ENCODE measurements at regions not wholly inside any gene's neighbourhood (a gene's known extent, or its start where the extent isn't known, plus 50 kb on each side); places are given as distances from the start of the nearest gene placed in this dataset.

DNA sequence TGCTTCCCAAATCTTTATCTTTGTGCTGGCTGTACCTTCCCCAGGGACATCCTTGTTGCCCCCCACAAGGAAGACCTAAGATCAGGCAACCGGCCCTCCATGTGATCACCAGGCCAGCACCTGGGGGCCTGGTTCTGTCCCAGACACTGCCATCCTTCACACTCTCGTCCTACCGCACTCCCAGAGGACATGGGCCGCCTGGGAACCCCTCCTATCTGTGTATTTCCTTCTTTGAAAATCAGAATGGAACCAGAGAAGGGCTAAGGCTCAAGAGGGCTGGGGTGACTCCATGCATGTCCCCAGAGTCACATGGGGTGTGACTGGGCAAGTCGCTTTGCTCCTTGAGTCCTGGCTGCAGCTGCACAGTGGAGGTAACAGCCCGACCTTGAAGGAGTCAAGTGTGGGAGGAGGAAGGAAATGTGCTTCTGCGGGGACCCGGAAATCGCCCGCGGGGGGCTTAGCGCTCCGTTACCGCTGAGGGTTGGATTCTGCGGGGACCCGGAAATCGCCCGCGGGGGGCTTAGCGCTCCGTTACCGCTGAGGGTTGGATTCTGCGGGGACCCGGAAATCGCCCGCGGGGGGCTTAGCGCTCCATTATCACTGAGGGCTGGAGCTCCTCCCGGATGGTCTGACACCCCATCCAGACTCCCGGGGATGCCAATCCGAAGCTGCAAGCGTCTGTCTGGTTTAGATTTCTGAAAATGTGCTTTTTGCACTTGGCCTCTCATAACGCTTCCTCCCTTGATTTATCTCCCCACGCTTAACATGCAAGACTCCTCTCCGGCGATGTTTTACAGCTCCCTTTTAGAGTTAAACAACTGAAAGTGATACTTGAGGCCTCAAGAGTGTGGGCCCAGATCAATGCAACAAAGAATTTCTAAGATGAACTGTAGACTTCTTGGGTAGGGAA is 278.9 kb downstream of the NPHP4 start:
- no peak for DNase-seq

DNA sequence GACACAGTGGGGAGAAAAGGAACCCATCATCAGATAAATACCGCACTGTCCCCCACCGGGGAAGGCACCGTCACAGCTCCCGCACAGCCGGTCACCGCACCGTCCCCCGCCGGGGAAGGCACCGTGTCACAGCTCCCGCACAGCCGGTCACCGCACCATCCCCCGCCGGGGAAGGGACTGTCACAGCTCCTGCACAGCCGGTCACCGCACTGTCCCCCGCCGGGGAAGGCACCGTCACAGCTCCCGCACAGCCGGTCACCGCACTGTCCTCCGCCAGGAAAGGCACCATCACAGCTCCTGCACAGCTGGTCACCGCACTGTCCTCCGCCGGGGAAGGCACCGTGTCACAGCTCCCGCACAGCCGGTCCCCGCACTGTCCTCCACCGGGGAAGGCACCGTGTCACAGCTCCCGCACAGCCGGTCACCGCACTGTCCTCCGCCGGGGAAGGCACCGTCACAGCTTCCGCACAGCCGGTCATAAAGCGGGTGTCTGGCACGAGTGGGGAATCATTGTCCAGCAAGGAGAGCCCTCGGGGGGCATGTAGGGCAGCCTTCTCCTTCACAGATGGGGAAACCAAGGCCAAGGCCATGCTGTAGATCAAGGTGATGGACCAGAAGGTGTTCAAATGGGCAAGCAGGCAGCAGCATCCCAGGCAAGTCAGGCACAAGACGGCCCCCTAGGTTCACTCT is 280.1 kb downstream of the NPHP4 start:
- DNase-seq: no peak

DNA sequence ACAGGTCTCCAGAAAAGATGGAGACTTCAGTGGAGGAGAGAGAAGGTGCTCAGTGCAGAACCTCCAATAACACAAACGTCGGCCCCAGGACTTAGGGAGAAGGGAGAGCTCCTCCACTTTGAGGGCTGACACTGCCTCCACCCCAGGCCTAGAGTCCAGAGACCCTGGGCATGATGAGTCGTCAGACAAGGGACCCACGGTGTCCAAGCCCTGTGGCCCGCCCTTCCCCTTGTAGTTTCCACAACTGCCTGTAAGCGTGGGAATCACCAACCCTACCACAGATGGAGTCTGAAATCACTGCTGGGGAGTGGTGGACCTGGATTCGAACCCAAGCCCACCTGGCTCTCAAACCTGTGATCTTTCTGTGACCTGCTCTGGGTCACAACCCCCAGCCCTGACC is 281.1 kb downstream of the NPHP4 start:
- no peak for DNase-seq

DNA sequence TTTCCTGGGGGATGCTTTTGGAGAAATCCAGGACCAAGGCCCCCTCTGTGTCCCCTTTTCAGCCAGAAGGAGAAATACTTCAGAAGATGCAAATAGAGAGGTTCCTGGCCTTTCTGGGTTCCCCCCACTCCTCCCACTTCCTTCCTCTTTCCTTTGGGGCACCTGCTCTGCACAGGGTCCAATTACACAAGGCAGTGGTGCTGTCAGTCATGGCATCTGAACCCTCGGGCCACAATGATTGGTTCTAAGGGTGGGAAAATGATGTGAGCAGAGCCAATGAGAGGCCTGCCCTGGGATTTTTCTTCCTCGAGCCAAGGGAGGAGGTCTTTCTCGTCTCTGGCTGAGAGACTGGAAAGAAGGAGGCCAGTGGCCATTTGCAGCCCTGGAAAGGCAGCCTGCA is 282.2 kb downstream of the NPHP4 start:
- no peak for DNase-seq

DNA sequence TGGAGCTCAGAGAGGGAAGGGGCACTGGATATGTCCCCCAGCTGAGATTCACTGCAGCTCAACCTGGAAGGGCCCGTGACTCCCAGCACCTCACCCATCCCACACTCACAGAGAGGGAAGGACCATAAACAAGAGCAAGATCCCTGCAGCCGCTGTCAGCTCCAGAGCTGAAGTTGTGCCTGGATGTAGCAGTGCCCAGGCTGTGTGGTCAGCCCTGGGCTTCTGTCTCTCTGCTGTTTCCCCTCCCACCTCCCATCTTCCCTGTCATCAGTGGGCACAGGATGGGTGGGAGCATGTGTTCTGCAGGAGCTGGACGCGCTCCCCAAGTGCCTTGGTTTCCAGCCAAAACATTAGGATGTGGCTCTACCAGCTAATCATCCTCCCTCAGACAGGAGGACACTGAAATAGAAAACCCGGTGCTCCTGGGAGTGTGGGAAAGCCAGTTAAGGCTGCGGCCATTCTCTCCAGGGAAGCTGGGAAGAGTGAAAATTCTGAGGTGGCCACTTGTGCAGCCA is 282.7 kb downstream of the NPHP4 start:
- DNase-seq: no peak

DNA sequence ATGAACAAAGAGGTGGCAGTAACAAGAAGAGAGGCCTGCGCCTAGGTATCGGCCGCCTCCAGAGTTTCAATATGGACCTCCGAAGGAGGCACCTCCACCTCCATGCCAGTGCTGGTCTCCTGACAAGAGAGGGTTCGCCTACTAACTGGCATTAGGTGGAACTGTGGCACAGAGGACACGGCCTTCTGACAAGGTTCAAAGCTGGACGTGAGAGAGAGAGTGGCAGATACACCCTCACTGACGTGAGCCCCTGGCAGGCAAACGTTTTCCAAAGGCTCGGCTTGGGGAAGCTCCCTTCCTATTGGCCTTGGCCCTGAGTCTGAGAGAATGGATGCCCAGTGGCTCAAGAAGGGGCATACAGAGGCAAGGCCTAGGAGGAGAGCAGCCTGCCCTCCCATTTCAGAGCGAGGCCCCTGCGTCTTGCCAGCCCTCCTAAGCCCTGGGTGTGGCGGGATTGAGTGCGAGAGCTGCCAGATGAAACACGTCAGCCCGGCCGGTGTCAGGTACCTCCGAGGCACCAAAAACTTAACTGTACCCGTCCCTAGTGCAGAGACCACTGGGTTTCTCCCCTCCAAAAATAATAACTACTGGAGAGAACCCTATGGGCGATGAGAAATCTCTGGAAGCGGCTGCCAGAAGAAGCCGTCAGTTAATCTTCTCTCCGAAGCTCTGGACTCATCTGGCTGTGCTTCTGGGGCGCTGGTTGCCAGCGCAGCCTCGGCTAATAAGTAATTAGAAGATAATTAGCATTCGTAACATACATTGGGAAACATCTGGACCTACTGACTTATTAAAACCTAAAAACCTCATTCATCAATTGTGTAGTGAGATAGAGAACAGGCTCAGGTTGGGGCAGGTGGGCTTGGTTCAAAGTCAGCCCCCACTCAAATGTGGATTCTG is 283.6 kb downstream of the NPHP4 start:
- DNase-seq: no peak

DNA sequence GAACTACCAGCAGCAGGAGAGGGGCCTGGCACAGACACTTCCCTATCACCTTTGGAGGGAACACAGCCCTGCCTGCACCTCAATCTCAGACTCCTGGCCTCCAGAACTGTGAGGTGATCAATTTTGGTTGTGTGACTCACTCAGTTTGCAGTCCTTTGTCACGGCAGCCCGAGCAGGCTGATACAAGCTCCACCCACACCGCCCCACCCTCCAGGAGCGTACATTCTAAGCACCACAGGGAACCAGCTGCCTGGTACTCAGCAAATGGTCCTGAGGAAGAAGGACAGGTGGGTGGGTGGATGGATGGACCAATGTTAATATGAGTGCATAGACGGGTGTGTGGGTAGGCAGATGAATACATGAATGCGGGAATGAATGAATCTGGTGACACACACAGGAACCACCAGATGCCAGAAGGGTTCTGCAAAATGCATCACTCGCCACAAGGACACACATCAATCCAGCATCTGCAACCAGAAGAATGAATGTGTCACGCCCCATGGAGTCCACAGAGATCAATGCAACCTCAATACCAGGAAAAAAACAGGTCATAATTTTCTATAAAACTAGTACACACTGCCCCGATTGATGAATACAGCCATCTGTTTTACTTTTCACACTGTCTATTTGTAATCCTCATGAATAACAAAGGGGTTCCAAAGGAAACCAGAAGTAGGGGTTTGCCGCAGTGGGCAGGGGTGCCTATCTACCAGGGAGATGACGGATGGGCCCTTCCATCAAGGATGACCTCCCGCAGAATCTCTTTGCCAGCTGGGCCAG is 284.5 kb downstream of the NPHP4 start:
- no peak for DNase-seq

DNA sequence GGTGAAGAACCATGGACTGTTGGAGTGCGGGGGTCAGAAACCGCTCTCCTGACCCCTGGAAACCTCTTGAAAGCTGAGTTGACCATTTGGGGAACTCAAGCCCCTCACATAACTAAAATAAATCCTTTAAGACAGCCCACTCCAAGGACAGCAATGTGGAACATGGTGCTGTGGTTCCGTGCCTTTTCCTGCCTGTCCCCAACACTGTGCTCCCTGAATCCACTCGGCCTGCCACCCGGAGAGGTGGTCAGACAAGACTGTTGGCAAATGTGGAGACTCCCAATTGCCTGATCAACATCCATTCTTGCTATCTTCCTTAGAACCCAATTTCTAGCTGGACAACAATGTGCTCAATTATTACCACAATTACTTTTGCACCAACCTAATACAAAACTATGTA is 286.0 kb downstream of the NPHP4 start:
- DNase-seq: no peak

DNA sequence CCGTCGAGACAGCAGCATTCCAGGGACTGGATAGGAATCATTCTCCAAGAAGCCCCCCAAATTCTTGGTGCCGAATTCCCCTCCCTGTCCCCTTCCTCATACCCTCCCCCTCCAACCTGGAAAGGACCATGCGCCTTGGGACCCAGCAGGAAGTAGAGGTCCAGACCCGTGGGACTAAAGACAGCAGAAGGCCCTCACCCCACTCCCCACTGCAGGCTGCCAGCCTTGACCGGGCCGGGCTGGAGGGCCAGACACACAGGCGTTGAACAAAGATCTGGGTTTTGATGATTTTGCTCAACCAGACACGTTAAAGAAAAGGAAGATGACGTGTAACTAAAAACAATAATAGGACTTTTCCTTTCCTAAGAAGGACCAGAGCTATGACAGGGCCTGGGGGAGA is 286.5 kb downstream of the NPHP4 start:
- DNase-seq: no peak

DNA sequence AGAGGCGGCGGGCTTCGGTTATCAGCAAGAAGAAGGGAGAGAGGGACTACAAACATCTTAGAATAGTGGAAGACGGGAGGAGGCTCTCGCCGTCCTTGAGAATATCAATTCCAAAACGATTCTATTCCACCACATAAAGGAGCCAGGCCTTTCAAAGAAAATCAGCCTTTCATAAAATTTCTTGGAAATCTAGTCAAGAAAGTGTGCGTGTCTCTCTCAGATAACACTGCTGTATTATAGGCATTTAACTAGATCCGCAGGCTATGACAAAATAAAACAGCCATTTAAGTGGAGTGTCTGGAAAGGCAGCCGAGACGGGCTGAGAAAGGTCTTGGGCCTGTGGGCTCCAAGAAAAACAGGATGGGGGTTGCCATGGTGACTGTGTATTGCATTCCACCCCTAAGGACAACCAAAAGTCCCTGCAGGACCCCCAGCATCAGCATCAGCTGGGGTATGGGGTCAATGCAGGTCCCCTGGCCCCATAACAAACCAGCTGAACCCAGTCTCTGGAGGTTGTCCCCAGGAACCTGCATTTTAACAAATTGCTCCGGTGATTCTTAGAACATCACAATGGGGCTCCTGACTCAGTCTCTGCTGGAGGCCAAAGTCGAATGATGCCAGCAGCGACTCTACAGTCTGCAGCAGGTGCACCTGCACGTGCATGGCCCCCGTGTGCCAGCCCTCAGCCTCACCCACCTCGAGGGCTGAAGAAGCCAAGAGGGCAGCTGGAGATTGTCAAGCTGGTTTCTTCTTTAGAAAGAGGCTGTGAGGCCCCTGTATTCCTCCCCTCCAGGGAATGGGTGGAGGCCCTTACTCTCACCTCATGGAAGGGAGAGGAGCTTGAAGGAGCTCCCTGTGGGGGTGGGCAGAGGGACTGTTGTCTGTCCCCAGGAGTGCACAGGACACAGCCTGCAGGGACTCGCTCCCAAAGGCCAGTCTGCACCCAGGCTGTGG is 287.4 kb downstream of the NPHP4 start:
- no peak for DNase-seq

DNA sequence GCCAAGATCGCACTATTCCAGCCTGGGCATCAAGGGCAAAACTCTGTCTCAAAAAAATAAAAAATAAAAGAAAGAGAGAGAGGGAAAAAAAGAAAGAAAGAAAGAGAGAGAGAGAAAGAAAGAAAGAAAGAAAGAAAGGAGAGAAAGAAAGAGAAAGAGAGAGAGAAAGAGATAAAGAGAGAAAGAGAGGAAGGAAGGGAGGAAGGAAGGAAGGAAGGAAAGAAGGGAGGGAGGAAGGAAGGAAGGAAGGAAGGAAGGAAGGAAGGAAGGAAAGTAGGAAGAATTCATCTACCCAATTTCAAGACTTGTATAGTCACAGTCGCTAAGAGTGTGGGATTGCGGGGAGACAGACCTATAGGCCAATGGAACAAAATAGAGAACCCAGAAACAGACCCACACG is 290.6 kb downstream of the NPHP4 start:
- DNase-seq: no peak

DNA sequence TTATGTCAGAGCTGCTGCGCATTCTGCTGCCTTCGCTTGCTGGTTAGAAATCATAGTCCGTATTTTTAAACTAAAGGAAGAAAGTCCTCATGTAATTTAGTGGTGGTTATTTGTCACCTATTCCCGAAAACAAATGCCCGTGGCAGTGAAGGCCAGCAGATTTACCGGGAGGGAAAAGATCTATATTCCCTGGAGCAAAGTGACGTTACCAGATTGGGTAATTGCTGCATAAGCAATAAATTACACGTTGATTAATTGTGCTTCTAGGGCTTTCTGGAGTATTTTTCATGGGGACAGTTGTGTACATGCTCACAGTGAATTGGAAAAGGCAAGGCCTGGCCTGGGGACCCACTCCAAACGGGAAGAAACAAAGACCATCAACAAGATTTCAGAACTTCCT is 298.7 kb downstream of the NPHP4 start:
- no peak for DNase-seq

DNA sequence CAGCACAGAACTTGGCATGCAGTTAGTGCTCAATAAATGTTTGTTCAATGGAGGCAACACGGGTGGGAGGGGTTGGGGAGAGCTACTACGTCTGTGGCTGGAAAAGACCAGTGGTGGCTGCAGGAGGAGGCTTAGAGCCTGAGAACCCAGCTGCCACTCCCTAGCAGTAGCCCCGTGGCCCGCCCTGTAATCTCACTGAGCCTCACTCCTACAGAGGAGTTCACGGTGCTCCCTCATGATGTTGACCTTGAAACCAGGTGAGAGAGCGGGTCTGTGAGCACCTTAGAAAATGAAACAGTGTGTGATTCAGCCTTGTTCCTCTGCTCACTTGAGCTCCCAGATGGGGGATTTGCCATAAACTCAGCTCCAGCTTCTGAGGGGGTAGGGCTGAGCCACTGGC is 299.6 kb downstream of the NPHP4 start:
- DNase-seq: no peak

DNA sequence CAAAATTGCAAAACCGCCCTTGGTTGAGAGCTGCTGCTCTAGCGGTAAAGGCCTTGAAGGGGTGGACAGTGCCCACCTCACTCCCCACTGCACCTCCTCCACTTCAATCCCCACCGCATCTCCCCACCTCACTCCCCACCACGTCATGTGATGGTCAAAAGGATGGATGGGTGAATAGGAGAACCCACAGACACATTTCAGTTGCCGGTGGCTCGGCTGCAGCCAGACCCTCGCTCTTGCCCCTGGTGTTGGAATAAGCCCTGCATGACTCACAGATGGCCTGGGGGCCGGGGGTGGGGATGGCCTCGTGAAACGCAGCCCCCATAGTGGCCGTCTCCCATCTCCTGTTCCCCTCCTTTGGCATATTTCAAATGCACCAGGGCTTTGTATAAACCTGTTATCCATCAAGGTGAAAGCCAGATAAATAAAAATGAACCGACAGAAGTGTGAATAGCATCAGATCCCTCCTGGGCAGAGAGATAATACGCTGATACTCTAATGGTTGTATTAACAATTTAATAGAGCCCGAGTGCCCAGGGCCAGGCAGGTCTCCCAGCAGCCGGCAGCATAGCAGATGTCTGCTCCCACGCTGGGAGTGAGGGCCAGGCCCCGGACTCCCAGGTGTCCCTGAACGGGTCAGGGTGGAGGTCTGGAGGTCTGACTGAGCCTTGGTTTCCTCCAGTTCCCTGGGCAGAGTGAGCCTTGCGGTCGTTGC is 300.3 kb downstream of the NPHP4 start:
- no peak for DNase-seq

DNA sequence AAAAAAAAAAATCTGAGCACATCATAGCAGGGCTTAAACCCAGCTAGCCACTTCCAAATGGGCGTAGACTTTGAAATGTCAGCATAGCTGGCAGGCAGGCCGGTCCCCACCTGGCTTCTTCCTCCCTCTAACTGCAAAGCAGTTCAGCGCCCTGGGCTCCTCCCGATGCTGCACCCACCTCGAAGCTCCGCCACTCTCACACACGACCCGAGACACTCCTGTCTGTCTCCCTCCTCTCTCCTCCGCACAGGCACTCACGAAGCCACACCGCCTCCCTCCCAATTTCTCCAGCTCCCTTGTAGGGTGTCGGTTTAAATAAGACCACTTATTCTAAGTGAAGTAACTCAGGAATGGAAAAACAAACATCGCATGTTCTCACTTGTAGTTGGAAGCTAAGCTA is 301.3 kb downstream of the NPHP4 start:
- DNase-seq: no peak

DNA sequence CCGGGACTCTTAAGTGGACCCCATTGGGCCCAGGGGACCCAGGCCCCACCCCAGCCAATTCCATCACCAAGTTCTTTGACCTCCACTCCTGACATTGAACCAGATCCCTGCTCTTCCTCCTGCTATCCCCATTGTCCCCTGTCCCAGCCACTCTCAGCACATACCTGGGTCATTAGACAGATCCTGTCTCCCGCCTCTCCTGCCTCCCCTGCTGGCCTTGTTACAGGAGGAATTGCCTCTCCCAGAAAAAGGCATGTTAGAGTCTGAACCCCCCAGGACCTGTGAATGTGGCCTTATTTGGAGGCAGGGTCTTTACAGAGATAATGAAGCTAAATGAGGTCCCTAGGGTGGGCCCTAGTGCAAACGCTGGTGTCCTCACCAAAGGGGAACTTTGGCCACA is 301.9 kb downstream of the NPHP4 start:
- no peak for DNase-seq

DNA sequence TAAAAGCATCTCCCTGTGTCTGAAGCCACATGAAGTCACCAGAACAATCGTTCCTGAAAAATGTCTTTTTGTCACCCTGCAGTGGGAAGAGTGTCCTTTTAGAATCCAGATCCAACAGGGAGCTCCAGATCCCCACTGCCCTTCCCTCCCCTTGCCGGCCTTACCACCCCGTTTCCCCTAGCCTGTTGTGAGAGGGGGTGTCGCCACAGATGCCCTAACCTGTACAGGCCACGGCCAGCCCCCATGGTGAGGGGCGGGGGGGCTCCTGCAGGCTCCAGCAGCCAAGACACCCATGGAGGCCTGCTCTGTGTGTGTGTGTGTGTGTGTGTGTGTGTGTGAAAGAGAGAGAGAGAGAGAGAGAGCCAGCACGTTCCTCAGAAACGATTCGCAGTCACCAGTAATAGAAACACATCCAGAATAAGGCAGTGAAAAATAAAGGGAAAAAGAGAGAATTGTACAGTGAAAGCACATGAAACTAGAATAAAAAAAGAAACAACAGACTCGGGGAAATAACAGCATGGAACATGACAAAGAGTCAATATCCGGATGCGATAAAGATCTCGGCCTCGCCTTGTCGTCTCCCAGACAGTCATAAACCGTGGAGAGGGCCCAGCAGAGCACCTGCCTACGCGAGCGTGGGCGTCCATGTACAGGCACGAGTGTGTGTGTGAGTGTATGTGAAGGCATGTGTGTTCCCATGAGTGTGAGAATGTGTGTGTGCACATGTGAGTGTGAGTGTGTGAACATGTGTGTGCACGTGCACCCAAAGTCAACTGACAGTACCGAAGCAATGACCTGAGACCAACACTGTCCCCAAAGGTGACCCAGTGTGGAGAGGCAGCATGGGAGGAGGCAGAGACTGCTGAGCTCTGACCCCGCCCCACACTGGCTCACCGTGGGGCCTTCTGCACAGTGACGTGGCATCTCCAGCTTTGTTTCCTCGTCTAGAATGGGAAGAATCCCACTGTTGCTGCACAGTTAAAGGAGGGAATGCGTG is 303.8 kb downstream of the NPHP4 start:
- no peak for DNase-seq

DNA sequence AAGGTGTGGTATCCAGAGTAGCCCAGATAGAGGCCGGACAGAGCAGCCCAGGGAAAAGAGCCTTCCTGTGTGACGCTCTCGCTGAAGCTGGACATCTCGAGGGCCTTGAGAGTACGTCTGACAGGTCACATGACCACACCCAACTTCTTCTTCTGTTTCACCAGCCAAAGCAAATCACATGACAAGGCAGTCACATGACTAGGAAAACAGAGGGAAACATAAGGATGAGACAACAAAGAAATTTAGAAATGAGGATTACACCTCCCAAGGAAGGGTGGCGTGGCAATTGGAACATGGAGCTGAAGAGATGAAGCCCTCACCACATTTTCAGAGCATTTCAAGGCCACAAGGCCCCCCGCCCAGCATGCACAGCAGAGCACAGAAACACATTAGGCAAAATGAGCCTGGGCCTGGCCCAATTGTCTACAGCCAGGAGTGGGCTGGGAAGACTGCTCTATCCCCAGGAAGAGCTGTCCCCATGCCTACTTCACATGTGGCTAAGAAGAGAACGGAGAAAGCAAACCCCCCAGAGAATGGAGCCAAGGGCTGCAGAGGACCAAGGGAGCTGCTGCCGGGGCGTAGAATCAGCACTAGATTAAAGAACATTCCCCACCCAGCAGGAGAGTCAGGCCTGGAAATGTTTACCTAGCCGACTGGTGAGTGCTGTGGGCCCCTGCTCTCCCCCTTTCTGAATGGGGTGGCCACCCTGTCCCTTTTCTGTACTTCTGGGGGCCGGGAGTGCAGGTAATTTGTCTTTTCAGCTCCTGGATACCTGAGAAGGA is 305.1 kb downstream of the NPHP4 start:
- DNase-seq: no peak
